GM12878 (cell line): ENCODE measurements at regions not wholly inside any gene's neighbourhood (a gene's known extent, or its start where the extent isn't known, plus 50 kb on each side); places are given as distances from the start of the nearest gene placed in this dataset.

Experiments
- ATAC-seq: fragments of 200-7000 bp; cut with Tn5 transposase; 3 replicates; pipeline ENCODE4 v1.9.1; 2020; ENCODE audit warnings: mild to moderate bottlenecking, moderate library complexity
- BruUV-seq: library from RNA; stranded (reverse); fragments of 400-500 nt; replicated peaks from 2 replicates; lab custom pipeline; 2021; lab: Mats Ljungman, UMichigan
- CTCF ChIA-PET: fragments of 300-600 bp; sonication (Branson Sonifier 250); formaldehyde crosslinking; extraction: SDS; loops from one replicate; lab custom pipeline; 2021; ENCODE audit warnings: inconsistent platforms; lab: Yijun Ruan, JAX
- POLR2A ChIA-PET: fragments of 350-600 bp; formaldehyde crosslinking; extraction: SDS; loops from one replicate; lab custom pipeline; 2021; ENCODE audit warnings: inconsistent platforms; lab: Charles Lee
- RAD21 ChIA-PET: fragments of 300-600 bp; sonication (Branson Sonifier 250); formaldehyde crosslinking; loops from one replicate; lab custom pipeline; 2023; ENCODE audit warnings: antibody characterized with exemption; ENCODE audit not compliant: unreplicated experiment; lab: Charles Lee
- SMC1A ChIA-PET: fragments of 300-600 bp; sonication (Branson Sonifier 250); formaldehyde crosslinking; loops from one replicate; lab custom pipeline; 2023; ENCODE audit not compliant: unreplicated experiment, uncharacterized antibody; lab: Charles Lee
- DNase-seq: peaks from one replicate; pipeline ENCODE4 v3.0.0-alpha.2; 2011; ENCODE audit warnings: low read depth, low spot score
- FAIRE-seq: peaks from 3 replicates; lab custom pipeline; 2011; peaks lifted over from hg19 to GRCh38; lab: Jason Lieb, UNC
- H2AFZ ChIP-seq: 2 replicates; pipeline ENCODE4 v1.6.0; 2011; ENCODE audit warnings: low read depth, low read length, control low read depth; ENCODE audit not compliant: control insufficient read depth
- H3K27ac ChIP-seq: 2 replicates; pipeline ENCODE4 v1.5.1; 2011; ENCODE audit warnings: control low read depth; ENCODE audit not compliant: control insufficient read depth, insufficient read depth
- H3K27me3 ChIP-seq, 2 experiments: replicated peaks in 1 of 2; 2 replicates each; pipeline versions ENCODE4 v1.6.0 to v1.6.1; 2011; ENCODE audit warnings: low read length in 1 of 2; ENCODE audit not compliant: control insufficient read depth in 2 of 2, insufficient read depth in 2 of 2
- H3K36me3 ChIP-seq, 2 experiments: 2 replicates each; pipeline ENCODE4 v1.5.1; 2011; ENCODE audit warnings: low read length in 1 of 2; ENCODE audit not compliant: control insufficient read depth in 2 of 2, insufficient read depth in 2 of 2
- H3K4me1 ChIP-seq: 2 replicates; pipeline ENCODE4 v1.6.1; 2011; ENCODE audit warnings: mild to moderate bottlenecking, low read length, moderate library complexity, mixed read lengths; ENCODE audit not compliant: control insufficient read depth, insufficient read depth
- H3K4me2 ChIP-seq: 2 replicates; pipeline ENCODE4 v1.6.0; 2011; ENCODE audit warnings: control low read depth; ENCODE audit not compliant: control insufficient read depth, insufficient read depth
- H3K4me3 ChIP-seq: fragments of 200-600 bp; sonication (generic); 2 replicates; pipeline ENCODE4 v1.5.1; 2016
- H3K79me2 ChIP-seq: 2 replicates; pipeline ENCODE4 v1.6.0; 2011; ENCODE audit warnings: low read length; ENCODE audit not compliant: control insufficient read depth, insufficient read depth
- H3K9ac ChIP-seq: 2 replicates; pipeline ENCODE4 v1.8.0; 2011; ENCODE audit warnings: low read length, control low read depth, mixed read lengths; ENCODE audit not compliant: control insufficient read depth, insufficient read depth
- H3K9me3 ChIP-seq: replicated peaks from 3 replicates; pipeline ENCODE4 v1.5.1; 2011; ENCODE audit warnings: mild to moderate bottlenecking, low read length; ENCODE audit not compliant: control insufficient read depth, insufficient read depth
- H4K20me1 ChIP-seq: 2 replicates; pipeline ENCODE4 v1.6.0; 2011; ENCODE audit not compliant: control insufficient read depth, insufficient read depth
- ETV6 ChIP-seq, 2 experiments: fragments of 450-650 bp in 1 of 2; IDR thresholded peaks in 1 of 2; conservative IDR thresholded peaks in 1 of 2; 2 replicates each; pipeline ENCODE4 v1.6.1; 2014; ENCODE audit warnings: antibody characterized with exemption in 1 of 2, borderline replicate concordance in 1 of 2, low read depth in 1 of 2, mild to moderate bottlenecking in 1 of 2, moderate library complexity in 1 of 2
- HCFC1 ChIP-seq: fragments of 150-350 bp; IDR thresholded peaks from 2 replicates; pipeline ENCODE4 v1.6.1; 2014; ENCODE audit warnings: low read length
- MLLT1 ChIP-seq: fragments of 450-650 bp; IDR thresholded peaks from 2 replicates; pipeline ENCODE4 v1.6.1; 2016; ENCODE audit warnings: mild to moderate bottlenecking
- NFIC ChIP-seq: IDR thresholded peaks from 2 replicates; pipeline ENCODE4 v1.6.1; 2012; ENCODE audit warnings: low read depth, mild to moderate bottlenecking, inconsistent platforms, low read length, moderate library complexity
- RELA ChIP-seq: fragments of 450-650 bp; IDR thresholded peaks from 2 replicates; pipeline ENCODE4 v1.8.0; 2014; ENCODE audit warnings: borderline replicate concordance; ENCODE audit not compliant: partially characterized antibody
- SMC3 ChIP-seq: IDR thresholded peaks from 2 replicates; pipeline ENCODE4 v1.6.1; 2011; ENCODE audit warnings: low read length, improper control_type of control experiment, borderline replicate concordance
- TCF12 ChIP-seq: IDR thresholded peaks from 2 replicates; pipeline ENCODE4 v1.6.1; 2011; ENCODE audit warnings: low read depth, mild to moderate bottlenecking, low read length
- ZBTB11 ChIP-seq: fragments of 450-650 bp; formaldehyde crosslinking; IDR thresholded peaks from 2 replicates; pipeline ENCODE4 v1.5.0; 2022; ENCODE audit warnings: mild to moderate bottlenecking, missing genetic modification characterization
- ZBTB40 ChIP-seq: fragments of 450-650 bp; IDR thresholded peaks from 2 replicates; pipeline ENCODE4 v1.6.1; 2016; ENCODE audit warnings: mild to moderate bottlenecking, moderate library complexity, borderline replicate concordance
- WGBS: methylation state at CpG from one replicate; pipeline ENCODE4 v1.1.6; 2016; ENCODE audit warnings: low lambda C conversion rate; ENCODE audit not compliant: insufficient replicate concordance, insufficient coverage; ENCODE audit errors: missing lambda C conversion rate; 5-methylcytosine and 5-hydroxymethylcytosine counted together
- in situ Hi-C: fragments of 300-500 bp; cut with MboI; formaldehyde crosslinking; loops from 9 replicates; pipeline ENCODE4 v1.14.3; 2018; ENCODE audit warnings: mixed read lengths
- intact Hi-C: fragments of 100-400 bp; cut with micrococcal nuclease; formaldehyde crosslinking; loops from one replicate; pipeline ENCODE4 v1.14.2; 2022; ENCODE audit not compliant: unreplicated experiment

GRCh38 chr2:18910843-18911242, 321.5 kb upstream of the NT5C1B start:
- in situ Hi-C loops, result no loop called here
- Histone ChIP-seq H3K4me1 (no peaks in the 10 kb centered on the region), H2AFZ (no peak overlapping the region), H3K9me3 (no peaks in the 10 kb centered on the region), H3K79me2 (no peaks in the 10 kb centered on the region), H3K9ac (no peak overlapping the region), H3K4me2 (no peak overlapping the region), H4K20me1 (no peaks in the 10 kb centered on the region), H3K36me3 (no peaks in the 10 kb centered on the region), H3K27ac (no peak overlapping the region), H3K27me3 (0 out of 4 replicates have a peak, but pooled peaks cover 0 to 3% of the 10 kb centered on the region in 2 experiments), H3K4me3 (no peak overlapping the region)
- TF ChIP-seq ETV6 (conservative IDR thresholded peaks at IDR 0.05 in 1 of 2, IDR thresholded peaks at IDR 0.05 in 1 of 2; ENCODE audit: borderline replicate concordance in 1 of 2, low read depth in 1 of 2) (no peak), RELA (no peak), MLLT1 (no peak), TCF12 (no peak), HCFC1 (no peak), NFIC (no peak), SMC3 (no peak), ZBTB11 (CRISPR knock-in tag) (no peak), ZBTB40 (no peak)
- no peak for DNase-seq
- SMC1A ChIA-PET, result no interaction called here
- no peak for FAIRE-seq
- POLR2A ChIA-PET, result no interaction called here
- no peak for ATAC-seq
- RAD21 ChIA-PET, result no interaction called here
- BruUV-seq, result no TSS peak
- CTCF ChIA-PET, result no interaction called here
- intact Hi-C loops, result no loop called here
- 8% methylated on average over 4 of the region's 4 CpGs for WGBS
